Transverse colon (tissue), 4 donors: ENCODE measurements at regions not wholly inside any gene's neighbourhood (a gene's known extent, or its start where the extent isn't known, plus 50 kb on each side); places are given as distances from the start of the nearest gene placed in this dataset.
"Not testable (repeated sequence)": the region's sequence is repeated elsewhere in the genome, so short reads cannot be mapped to it uniquely, and the experiment has no call there.

Source experiments
- DNase-seq: peaks from one replicate; pipeline ENCODE4 v3.0.0-alpha.2; 2019
- H3K27ac ChIP-seq, 4 donors: fragments of 200-600 bp; sonication (generic); 2 replicates each; pipeline ENCODE4 v1.5.1; 2016 to 2018; ENCODE audit warnings: inconsistent platforms in 4 of 4
- H3K27me3 ChIP-seq: fragments of 200-600 bp; sonication (generic); 2 replicates; pipeline ENCODE4 v1.5.1; 2017; ENCODE audit warnings: inconsistent platforms
- H3K36me3 ChIP-seq, 4 donors: fragments of 200-600 bp; sonication (generic); 2 replicates each; pipeline ENCODE4 v1.5.1; 2017 to 2019; ENCODE audit warnings: inconsistent platforms in 4 of 4
- H3K4me1 ChIP-seq, 4 donors: fragments of 200-600 bp; sonication (generic); 2 replicates each; pipeline ENCODE4 v1.5.1; 2017 to 2020; ENCODE audit warnings: inconsistent platforms in 4 of 4
- H3K4me3 ChIP-seq, 4 donors: fragments of 200-600 bp; sonication (generic); 1 replicate in 1 of 4; 2 replicates in 3 of 4; pipeline versions ENCODE4 v1.5.1 to v1.6.1; 2017 to 2019; ENCODE audit warnings: inconsistent platforms in 4 of 4
- H3K9me3 ChIP-seq, 2 donors: fragments of 200-600 bp; sonication (generic); 2 replicates each; pipeline ENCODE4 v1.5.1; 2017 to 2019; ENCODE audit warnings: inconsistent platforms in 2 of 2
- CTCF ChIP-seq, 5 experiments: fragments of 200-600 bp in 3 of 5; fragments of 450-650 bp in 2 of 5; sonication (generic) in 3 of 5; IDR thresholded peaks; 1 replicate in 2 of 5; 2 replicates in 3 of 5; pipeline ENCODE4 v1.5.1; 2016 to 2017; ENCODE audit warnings: antibody characterized with exemption in 5 of 5, inconsistent platforms in 3 of 5, mild to moderate bottlenecking in 2 of 5, moderate library complexity in 1 of 5
- EP300 ChIP-seq: sonication (generic); formaldehyde crosslinking; IDR thresholded peaks from one replicate; pipeline ENCODE4 v1.6.1; 2017; ENCODE audit warnings: antibody characterized with exemption, low read depth
- POLR2A ChIP-seq: fragments of 450-650 bp; IDR thresholded peaks from one replicate; pipeline ENCODE4 v1.6.1; 2016; ENCODE audit warnings: antibody characterized with exemption, mild to moderate bottlenecking, moderate library complexity
- POLR2AphosphoS5 ChIP-seq, 3 donors: sonication (generic); formaldehyde crosslinking; IDR thresholded peaks; one replicate each; pipeline ENCODE4 v1.6.1; 2016; ENCODE audit warnings: antibody characterized with exemption in 3 of 3
- WGBS, 2 donors: methylation state at CpG; one replicate each; pipeline ENCODE4 v1.1.5; 2018; ENCODE audit warnings: low coverage in 1 of 2; 5-methylcytosine and 5-hydroxymethylcytosine counted together
- in situ Hi-C, 4 donors: fragments of 200-750 bp; cut with MboI; loops; one replicate each; pipeline versions ENCODE4 v1.15.0 to v1.15.1; 2017; ENCODE audit warnings: low sequenced_read_pairs in 3 of 4, low pct_ligation_motif_present in 1 of 4, low pct_unique_long_range_greater_than_20kb in 1 of 4
- intact Hi-C: fragments of 100-400 bp; cut with DNase I; formaldehyde crosslinking; loops from one replicate; pipeline ENCODE4 v1.15.1; 2023; ENCODE audit warnings: low total_unique reads

GRCh38 chr4:129999156-129999555, 903.2 kb downstream of the C4orf33 start:
- H3K4me3 ChIP-seq, result no peak overlapping the region
- H3K9me3 ChIP-seq, result no peaks in the 10 kb centered on the region
- no peaks in the 10 kb centered on the region for H3K4me1 ChIP-seq
- H3K27ac ChIP-seq, result no peak overlapping the region
- H3K27me3 ChIP-seq, result no peaks in the 10 kb centered on the region
- no peak for DNase-seq
- intact Hi-C loops, result no loop called here
- in situ Hi-C loops, result no loop called here
- TF ChIP-seq CTCF (IDR thresholded peaks at IDR 0.05), result no peak
- TF ChIP-seq EP300, result no peak
- TF ChIP-seq POLR2AphosphoS5 (IDR thresholded peaks at IDR 0.05), result no peak
- no peak for TF ChIP-seq POLR2A
- H3K36me3 ChIP-seq, result no peaks in the 10 kb centered on the region

- no peak overlapping the region for H3K27ac ChIP-seq
- DNase-seq, result no peak
- intact Hi-C loops, result no loop called here
- H3K9me3 ChIP-seq, result no peaks in the 10 kb centered on the region
- TF ChIP-seq POLR2A (no peak), POLR2AphosphoS5 (IDR thresholded peaks at IDR 0.05) (no peak), EP300 (no peak), CTCF (IDR thresholded peaks at IDR 0.05) (no peak)
- no peaks in the 10 kb centered on the region for H3K4me1 ChIP-seq
- in situ Hi-C loops, result no loop called here
- H3K4me3 ChIP-seq, result no peak overlapping the region
- no peaks in the 10 kb centered on the region for H3K27me3 ChIP-seq
- no peaks in the 10 kb centered on the region for H3K36me3 ChIP-seq
Measured at GRCh38 chr4:130008461-130008860, 912.5 kb downstream of the C4orf33 start.

DNA sequence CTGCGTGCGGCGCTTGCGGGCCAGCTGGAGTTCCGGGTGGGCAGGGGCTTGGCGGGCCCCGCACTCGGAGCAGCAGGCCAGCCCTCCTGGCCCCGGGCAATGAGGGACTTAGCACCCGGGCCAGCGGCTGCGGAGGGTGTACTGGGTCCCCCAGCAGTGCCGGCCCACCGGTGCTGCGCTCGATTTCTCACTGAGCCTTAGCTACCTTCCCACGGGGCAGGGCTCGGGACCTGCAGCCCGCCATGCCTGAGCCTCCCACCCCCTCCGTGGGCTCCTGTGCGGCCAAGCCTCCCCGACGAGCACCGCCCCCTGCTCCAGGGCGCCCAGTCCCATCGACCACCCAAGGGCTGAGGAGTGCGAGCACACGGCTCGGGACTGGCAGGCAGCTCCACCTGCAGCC, 916.9 kb downstream of the C4orf33 start:
- H3K4me3 ChIP-seq, H3K4me1 ChIP-seq, H3K36me3 ChIP-seq, intact Hi-C loops, H3K9me3 ChIP-seq, in situ Hi-C loops, H3K27ac ChIP-seq, DNase-seq, H3K27me3 ChIP-seq: not testable (repeated sequence)
- 93% methylated on average over 23 of the region's 29 CpGs; no CpG with 5 or more reads in 1 of the 2 donors for WGBS, 2 donors

DNA sequence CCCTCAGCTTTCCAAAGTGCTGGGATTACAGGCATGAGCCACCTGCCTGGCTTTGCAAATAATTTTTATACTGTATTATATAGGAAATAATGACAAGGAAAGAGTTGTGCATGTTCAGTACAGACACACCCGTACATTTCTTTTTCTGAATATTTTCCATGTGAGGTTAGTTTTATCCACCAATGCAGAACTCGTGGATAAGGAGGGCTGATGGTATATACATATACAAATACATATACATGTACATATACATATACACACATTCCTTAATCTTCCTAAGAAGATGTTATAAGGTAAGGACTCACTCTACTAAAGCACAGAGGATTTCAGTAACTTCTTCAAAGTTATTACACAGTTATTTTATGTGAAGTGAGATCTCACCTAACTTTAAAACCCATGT, 925.8 kb downstream of the C4orf33 start:
- TF ChIP-seq CTCF (IDR thresholded peaks at IDR 0.05), result no peak
- no peak for TF ChIP-seq EP300
- Histone ChIP-seq H3K36me3 (no peaks in the 10 kb centered on the region), H3K9me3 (no peaks in the 10 kb centered on the region), H3K4me1 (no peaks in the 10 kb centered on the region), H3K27me3 (no peaks in the 10 kb centered on the region), H3K4me3 (no peak overlapping the region), H3K27ac (no peak overlapping the region)
- in situ Hi-C loops (no loop called here), intact Hi-C loops (no loop called here)
- no peak for DNase-seq
- WGBS, 2 donors, result 72 to 83% methylated on average over 2 of the region's 2 CpGs

DNA sequence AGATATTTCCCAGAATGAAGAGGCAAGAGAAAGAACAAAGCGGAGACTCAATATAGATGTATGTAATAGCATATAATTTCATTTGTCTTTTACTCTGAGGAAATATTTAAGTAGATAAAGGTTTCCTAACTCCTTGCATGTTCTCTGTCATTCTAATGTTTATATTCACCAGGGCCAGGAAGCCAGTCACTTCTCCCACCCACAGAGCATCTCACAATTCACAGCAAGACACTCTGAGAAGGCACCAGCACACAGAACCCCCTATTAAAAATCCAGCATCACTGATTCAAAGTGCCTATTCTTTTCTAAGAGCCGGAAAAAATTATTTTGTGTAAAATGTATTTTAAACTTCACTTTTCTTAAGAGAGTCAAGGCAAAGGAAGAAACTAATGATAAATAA, 927.1 kb downstream of the C4orf33 start:
- DNase-seq, result no peak
- H3K36me3 ChIP-seq, result no peaks in the 10 kb centered on the region
- no peaks in the 10 kb centered on the region for H3K27me3 ChIP-seq
- H3K4me1 ChIP-seq, result no peaks in the 10 kb centered on the region
- WGBS, 2 donors, result 71 to 83% methylated on average over 2 of the region's 2 CpGs
- no peak overlapping the region for H3K4me3 ChIP-seq
- intact Hi-C loops (no loop called here), in situ Hi-C loops (no loop called here)
- H3K27ac ChIP-seq, result no peak overlapping the region
- TF ChIP-seq POLR2A, result no peak
- no peak for TF ChIP-seq POLR2AphosphoS5 (IDR thresholded peaks at IDR 0.05)
- no peak for TF ChIP-seq CTCF (IDR thresholded peaks at IDR 0.05)
- no peak for TF ChIP-seq EP300
- no peaks in the 10 kb centered on the region for H3K9me3 ChIP-seq
